ENCODE measurements at regions not wholly inside any gene's neighbourhood (a gene's known extent, or its start where the extent isn't known, plus 50 kb on each side); places are given as distances from the start of the nearest gene placed in this dataset.

DNA sequence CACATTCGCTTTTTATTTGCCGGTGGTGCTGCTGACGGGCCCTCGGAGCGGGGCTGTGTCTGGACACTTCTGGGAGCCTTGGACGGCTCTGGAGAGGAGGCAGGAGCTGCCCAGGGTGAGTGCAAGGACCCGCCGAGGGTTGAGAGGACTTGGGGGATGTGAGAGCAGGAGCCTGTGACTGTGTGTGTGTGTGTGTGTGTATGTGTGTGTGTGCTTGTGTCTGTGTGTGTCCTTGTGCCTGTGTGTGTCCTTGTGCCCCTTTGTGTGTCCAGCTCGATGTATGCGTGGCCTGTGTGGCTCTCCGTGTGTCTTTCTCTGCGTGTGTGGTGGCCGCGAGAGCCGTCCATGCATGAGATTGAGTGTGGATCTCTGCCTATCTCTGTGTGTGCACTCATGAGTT lies 179.6 kb upstream of the MYL2 start:
- POLR2A ChIA-PET: no interaction called here
- Mint-ChIP-seq H3K4me1 (ENCODE audit: low read depth) (peaks cover 13% of the 10 kb centered on the region), H3K4me3 (no peak overlapping the region), H3K27me3 (ENCODE audit: low read depth) (peaks cover 12% of the 10 kb centered on the region), H3K27ac (peak overlapping the region; percentile 7), H3K36me3 (ENCODE audit: low read depth) (no peaks in the 10 kb centered on the region), H3K9me3 (ENCODE audit: insufficient read depth) (no peaks in the 10 kb centered on the region)
- ATAC-seq: no peak
- CTCF ChIA-PET: interaction anchor here (1.6 kb wide), 1 partner anchor 173 kb away, joined by 4 read pairs; no protein-coding TSS in a partner anchor
- no peak for DNase-seq

DNA sequence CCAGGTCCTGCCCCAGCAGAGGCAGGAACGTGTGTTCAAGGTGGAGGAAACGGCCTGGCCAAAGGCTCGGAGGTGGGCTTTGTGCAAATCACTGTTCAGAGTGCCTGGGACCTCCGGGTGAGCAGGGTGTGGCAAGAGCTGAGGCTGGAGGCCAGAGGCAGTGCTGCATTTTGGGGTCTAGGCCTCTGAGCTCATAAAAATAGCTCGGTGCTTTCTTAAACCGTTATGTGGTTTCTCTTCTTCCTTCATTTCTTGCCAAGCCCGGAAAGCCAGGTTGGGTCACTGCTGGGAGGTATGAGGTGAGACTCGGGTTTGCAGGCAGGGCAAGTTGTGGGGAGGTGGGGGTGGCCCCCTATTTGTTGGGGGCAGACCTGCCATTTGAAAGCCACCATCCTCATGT lies 178.8 kb upstream of the MYL2 start:
- CTCF ChIA-PET: interaction anchor here (1.6 kb wide), 1 partner anchor 174 kb away, joined by 4 read pairs; no protein-coding TSS in a partner anchor
- H3K4me3 Mint-ChIP-seq: no peak overlapping the region
- ATAC-seq (peak; percentile 33), DNase-seq (no peak)
- H3K36me3 Mint-ChIP-seq (ENCODE audit: low read depth): no peaks in the 10 kb centered on the region
- no peaks in the 10 kb centered on the region for H3K9me3 Mint-ChIP-seq (ENCODE audit: insufficient read depth)
- POLR2A ChIA-PET: no interaction called here
- peaks cover 15% of the 10 kb centered on the region for H3K4me1 Mint-ChIP-seq (ENCODE audit: low read depth)
- peak overlapping the region; percentile 63 for H3K27ac Mint-ChIP-seq
- H3K27me3 Mint-ChIP-seq (ENCODE audit: low read depth): peaks cover 16% of the 10 kb centered on the region

DNA sequence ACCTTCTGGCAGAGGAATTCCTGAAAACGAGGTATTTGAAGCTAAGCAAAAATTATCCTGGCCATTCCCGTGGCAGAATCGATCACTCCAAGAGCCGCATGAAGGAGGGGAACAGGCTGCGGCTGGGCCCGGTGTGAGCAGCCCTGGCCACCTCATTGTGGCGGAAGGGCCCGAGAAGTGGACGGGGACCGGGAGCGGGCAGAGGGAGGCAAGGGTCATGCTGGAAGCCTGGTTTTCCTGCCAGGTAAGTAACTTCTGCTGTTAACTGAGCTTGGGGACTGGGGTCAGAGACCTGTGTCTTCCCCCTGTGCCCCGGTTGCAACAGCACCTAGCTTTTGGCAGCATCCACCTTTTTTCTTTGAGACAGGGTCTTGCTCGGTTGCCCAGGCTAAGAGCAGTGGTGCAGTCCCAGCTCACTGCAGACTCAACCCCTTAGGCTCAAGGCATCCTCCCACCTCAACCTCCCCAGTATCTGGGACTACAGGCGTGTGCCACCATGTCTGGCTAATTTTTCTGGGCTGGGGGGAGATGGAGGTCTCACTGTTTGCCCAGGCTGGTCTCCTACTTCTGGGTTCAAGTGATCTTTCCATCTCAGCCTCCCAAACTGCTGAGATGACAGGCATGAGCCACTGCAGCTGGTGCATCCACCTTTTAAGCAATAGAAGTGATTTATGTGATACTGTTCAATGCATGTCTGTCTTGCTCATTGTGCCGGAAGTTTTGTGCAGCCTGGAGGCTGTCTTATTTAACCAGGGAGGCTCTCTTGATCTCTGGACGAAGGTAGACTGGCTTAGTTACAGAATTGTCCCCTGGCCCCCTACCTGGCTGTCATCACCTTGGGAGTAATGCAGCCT lies 174.0 kb upstream of the MYL2 start:
- ChIA-PET CTCF (no interaction called here), POLR2A (no interaction called here)
- DNase-seq (no peak), ATAC-seq (no peak)
- H3K27ac Mint-ChIP-seq: no peak overlapping the region
- peaks cover 27% of the 10 kb centered on the region for H3K4me1 Mint-ChIP-seq (ENCODE audit: low read depth)
- H3K27me3 Mint-ChIP-seq (ENCODE audit: low read depth): peaks cover 13% of the 10 kb centered on the region
- H3K9me3 Mint-ChIP-seq (ENCODE audit: insufficient read depth): no peaks in the 10 kb centered on the region
- no peaks in the 10 kb centered on the region for H3K36me3 Mint-ChIP-seq (ENCODE audit: low read depth)
- no peak overlapping the region for H3K4me3 Mint-ChIP-seq

DNA sequence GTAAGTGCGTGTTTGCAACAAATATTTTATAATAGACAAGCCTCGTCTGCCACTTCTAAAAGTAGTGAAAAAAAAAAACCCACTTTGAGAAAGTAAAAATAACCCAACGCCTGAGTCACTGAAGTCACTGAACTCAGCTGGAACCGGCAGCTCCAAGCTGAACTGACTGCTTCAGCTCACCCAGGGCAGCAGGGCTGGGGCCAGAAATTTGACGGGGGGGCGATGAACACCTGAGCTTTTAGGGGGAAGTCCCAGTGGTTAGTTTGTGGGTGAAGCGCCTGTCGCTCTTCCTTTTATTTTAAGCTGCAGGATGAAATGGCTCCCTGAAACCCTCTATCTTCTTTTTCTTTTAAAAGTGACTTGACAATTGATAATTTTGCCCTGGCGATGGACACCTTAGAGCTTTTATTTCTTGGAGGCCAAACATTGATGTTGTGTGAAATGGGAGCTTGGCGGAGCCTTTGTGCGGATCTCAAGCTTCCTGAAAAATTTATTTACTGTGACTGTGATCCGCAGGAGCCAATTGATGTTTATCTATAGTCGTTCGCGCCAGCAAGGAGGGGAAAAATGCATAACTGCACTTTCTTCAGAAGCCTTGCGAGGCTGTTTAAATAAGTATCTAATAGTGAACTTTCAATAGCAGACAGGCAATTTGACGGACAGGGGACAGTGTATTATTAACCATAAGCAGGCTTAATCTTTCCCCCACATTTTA lies 173.2 kb upstream of the MYL2 start:
- ChIA-PET POLR2A (interaction anchor here (0.6 kb wide), 1 partner anchor 137 kb away, joined by 3 read pairs; no protein-coding TSS in a partner anchor), CTCF (interaction anchor here (1.2 kb wide), 1 partner anchor 88 kb away, joined by 3 read pairs; no protein-coding TSS in a partner anchor)
- ATAC-seq (peak; percentile 69), DNase-seq (peak; percentile 51)
- Mint-ChIP-seq H3K36me3 (ENCODE audit: low read depth) (no peaks in the 10 kb centered on the region), H3K4me3 (no peak overlapping the region), H3K27ac (no peak overlapping the region), H3K27me3 (ENCODE audit: low read depth) (peaks cover 13% of the 10 kb centered on the region), H3K9me3 (ENCODE audit: insufficient read depth) (no peaks in the 10 kb centered on the region), H3K4me1 (ENCODE audit: low read depth) (peaks cover 20% of the 10 kb centered on the region)

DNA sequence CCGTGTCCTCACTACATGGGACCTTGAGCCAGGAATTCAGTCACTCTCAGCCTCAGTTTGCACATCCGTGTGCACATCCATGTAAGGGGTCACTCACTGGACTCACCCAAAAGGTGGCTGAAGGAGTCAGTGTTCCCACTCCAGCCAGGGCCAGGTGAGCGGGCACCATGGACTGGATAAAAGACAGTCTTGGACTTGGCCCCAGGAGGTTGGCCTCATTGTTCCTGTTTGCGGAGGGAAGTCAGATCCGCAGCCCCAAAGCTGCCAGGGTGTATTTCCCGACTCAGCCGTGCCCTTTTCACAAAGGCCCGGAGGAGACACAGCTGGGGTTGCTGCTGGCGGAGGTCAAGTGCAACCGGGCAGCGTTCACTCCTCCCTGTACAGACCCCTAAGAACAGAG lies 170.7 kb upstream of the MYL2 start:
- Mint-ChIP-seq H3K36me3 (ENCODE audit: low read depth) (no peaks in the 10 kb centered on the region), H3K4me3 (no peak overlapping the region), H3K27ac (no peak overlapping the region), H3K27me3 (ENCODE audit: low read depth) (peaks cover 16% of the 10 kb centered on the region), H3K4me1 (ENCODE audit: low read depth) (peaks cover 20% of the 10 kb centered on the region), H3K9me3 (ENCODE audit: insufficient read depth) (no peaks in the 10 kb centered on the region)
- ChIA-PET POLR2A (no interaction called here), CTCF (no interaction called here)
- DNase-seq: no peak
- no peak for ATAC-seq

DNA sequence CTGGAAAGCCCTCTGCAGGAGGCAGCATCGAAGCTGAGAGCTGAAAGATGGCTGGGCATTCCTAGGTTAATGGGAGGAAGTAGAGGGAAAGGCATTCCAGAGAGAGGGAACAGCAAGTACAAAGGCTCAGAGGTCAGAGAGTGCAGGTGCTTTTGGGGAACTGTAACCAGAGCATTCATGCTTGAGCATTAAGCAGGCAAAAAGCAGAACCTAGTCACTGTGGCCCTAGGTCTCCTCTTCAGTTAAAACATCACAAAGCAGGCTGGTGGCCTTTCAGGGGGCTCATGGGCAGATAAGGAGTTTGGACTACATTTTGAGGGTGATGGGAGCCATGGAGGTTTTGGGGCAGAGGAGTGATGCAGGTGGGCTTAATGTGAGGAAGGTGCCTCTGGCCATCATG lies 169.2 kb upstream of the MYL2 start:
- H3K27ac Mint-ChIP-seq: no peak overlapping the region
- H3K4me1 Mint-ChIP-seq (ENCODE audit: low read depth): peaks cover 18% of the 10 kb centered on the region
- no peak overlapping the region for H3K4me3 Mint-ChIP-seq
- H3K27me3 Mint-ChIP-seq (ENCODE audit: low read depth): peaks cover 23% of the 10 kb centered on the region
- H3K36me3 Mint-ChIP-seq (ENCODE audit: low read depth): no peaks in the 10 kb centered on the region
- no peaks in the 10 kb centered on the region for H3K9me3 Mint-ChIP-seq (ENCODE audit: insufficient read depth)
- ATAC-seq (no peak), DNase-seq (no peak)
- ChIA-PET CTCF (no interaction called here), POLR2A (no interaction called here)

DNA sequence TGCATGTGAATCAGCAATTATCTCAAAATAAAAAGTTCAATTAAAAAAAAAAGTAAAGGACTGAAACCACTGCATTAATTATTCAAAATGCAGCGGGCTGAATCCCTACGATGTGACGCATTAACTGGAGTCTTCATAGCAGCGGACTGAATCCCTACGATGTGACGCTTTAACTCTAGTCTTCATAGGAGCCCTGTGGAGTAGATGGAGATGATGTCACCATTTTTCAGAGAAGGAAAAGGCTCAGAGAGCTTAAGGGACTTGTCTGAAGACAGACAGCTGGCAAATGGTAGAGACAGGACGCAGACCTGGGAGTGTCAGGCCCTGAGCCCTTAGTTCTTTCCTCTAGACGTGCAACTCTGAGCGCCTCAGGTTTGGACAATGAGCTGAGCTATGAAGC lies 168.0 kb upstream of the MYL2 start:
- H3K4me3 Mint-ChIP-seq: no peak overlapping the region
- ATAC-seq: no peak
- no peak for DNase-seq
- H3K27me3 Mint-ChIP-seq (ENCODE audit: low read depth): peaks cover 22% of the 10 kb centered on the region
- H3K36me3 Mint-ChIP-seq (ENCODE audit: low read depth): no peaks in the 10 kb centered on the region
- H3K27ac Mint-ChIP-seq: no peak overlapping the region
- POLR2A ChIA-PET: no interaction called here
- CTCF ChIA-PET: no interaction called here
- no peaks in the 10 kb centered on the region for H3K9me3 Mint-ChIP-seq (ENCODE audit: insufficient read depth)
- H3K4me1 Mint-ChIP-seq (ENCODE audit: low read depth): peaks cover 10% of the 10 kb centered on the region

DNA sequence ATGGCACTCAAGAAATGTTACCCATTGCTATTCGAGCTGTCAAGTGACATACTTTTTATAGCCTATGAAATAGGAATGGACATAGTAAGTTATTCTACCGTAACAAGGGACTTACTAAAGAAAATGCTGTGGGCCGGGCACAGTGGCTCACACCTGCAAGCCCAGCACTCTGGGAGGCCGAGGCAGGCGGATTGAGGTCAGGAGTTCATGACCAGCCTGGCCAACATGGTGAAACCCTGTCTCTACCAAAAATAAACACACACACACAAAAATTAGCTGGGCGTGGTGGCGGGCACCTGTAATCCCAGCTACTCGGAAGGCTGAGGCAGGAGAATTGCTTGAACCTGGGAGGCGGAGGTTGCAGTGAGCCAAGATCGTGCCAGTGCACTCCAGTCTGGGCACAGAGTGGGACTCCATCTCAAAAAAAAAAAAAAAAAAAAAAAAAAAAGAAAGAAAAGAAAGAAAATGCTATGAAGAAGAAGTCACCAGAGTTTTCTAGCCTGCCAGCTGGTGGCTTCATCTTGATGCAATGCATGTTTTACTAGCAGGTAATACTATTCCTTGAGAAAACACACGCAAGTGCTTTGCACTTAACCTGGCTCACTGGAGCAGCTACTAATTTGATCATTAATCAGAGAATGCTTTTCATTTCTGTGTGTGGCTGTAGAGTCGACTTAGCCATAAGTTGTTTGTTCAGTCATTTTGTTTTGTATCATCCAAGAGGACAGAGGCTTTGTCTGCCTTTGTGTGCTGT lies 166.7 kb upstream of the MYL2 start:
- no peak overlapping the region for H3K4me3 Mint-ChIP-seq
- H3K27ac Mint-ChIP-seq: no peak overlapping the region
- DNase-seq (no peak), ATAC-seq (no peak)
- H3K36me3 Mint-ChIP-seq (ENCODE audit: low read depth): no peaks in the 10 kb centered on the region
- H3K4me1 Mint-ChIP-seq (ENCODE audit: low read depth): no peaks in the 10 kb centered on the region
- H3K9me3 Mint-ChIP-seq (ENCODE audit: insufficient read depth): no peaks in the 10 kb centered on the region
- POLR2A ChIA-PET: interaction anchor here (0.8 kb wide), 1 partner anchor 50 kb away, joined by 3 read pairs; no protein-coding TSS in a partner anchor
- CTCF ChIA-PET: no interaction called here
- peaks cover 31% of the 10 kb centered on the region for H3K27me3 Mint-ChIP-seq (ENCODE audit: low read depth)

DNA sequence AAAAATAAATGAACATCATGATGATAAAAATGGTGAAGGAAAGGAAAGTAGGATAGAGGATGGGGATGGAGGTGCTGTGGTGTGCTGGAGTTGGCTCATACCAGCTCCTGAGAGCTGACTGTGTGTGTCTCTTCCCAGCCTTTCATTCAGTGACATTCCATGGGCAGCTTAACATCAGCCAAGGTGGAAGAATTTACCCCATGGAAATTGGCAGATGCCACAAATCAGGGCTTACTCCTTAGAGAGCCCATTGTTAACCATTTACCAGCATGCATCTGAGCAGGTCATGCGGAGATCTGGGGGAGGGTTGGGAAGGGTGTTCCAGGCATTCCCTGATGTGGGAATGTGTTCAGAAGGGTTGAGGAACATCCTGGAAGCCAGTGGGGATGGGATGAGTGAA lies 164.7 kb upstream of the MYL2 start:
- ATAC-seq (no peak), DNase-seq (no peak)
- ChIA-PET POLR2A (no interaction called here), CTCF (no interaction called here)
- Mint-ChIP-seq H3K27ac (no peak overlapping the region), H3K4me3 (no peak overlapping the region), H3K9me3 (ENCODE audit: insufficient read depth) (no peaks in the 10 kb centered on the region), H3K36me3 (ENCODE audit: low read depth) (no peaks in the 10 kb centered on the region), H3K27me3 (ENCODE audit: low read depth) (peaks cover 36% of the 10 kb centered on the region), H3K4me1 (ENCODE audit: low read depth) (no peaks in the 10 kb centered on the region)

DNA sequence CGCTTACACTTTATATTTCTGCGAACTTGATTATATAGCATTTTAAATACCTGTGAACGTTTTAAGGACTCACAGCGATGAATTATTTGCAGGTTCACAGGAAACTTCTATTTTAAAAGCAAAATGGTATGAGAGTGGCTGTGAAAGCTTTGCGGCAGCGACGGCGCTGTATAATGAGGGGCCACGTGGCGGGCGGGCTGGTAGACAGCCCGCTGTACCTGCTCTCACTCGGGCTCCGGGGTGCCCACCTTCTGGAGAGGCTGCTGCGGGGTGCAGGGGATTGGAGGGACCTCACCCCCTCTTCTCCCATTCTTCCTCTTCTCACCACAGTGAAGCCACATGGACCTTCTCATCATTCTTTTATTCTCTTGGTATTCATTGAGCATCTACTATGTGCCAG lies 164.2 kb upstream of the MYL2 start:
- ATAC-seq (no peak), DNase-seq (no peak)
- H3K9me3 Mint-ChIP-seq (ENCODE audit: insufficient read depth): no peaks in the 10 kb centered on the region
- no peak overlapping the region for H3K27ac Mint-ChIP-seq
- ChIA-PET CTCF (no interaction called here), POLR2A (no interaction called here)
- H3K4me1 Mint-ChIP-seq (ENCODE audit: low read depth): no peaks in the 10 kb centered on the region
- no peak overlapping the region for H3K4me3 Mint-ChIP-seq
- no peaks in the 10 kb centered on the region for H3K36me3 Mint-ChIP-seq (ENCODE audit: low read depth)
- H3K27me3 Mint-ChIP-seq (ENCODE audit: low read depth): peaks cover 34% of the 10 kb centered on the region

DNA sequence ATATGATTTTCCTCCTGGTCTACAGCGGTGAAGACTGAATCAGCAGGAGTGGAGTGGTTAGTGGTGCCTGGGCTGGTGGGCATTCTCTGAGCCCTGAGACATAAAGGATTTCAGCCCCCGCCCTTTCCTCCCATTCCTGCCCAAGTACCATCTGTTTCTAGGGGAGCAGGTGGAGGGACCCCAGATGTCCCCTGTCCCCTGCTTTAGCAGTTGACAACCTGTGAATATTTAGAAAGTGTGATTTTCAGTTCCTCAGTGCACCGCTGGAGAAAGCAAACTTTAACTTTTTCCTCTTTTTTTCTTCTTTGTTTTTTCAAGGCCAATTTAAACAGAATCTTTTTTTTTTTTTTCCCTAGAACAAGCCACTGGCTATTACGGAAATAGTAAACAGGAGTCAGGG lies 163.8 kb upstream of the MYL2 start:
- Mint-ChIP-seq H3K4me3 (no peak overlapping the region), H3K36me3 (ENCODE audit: low read depth) (no peaks in the 10 kb centered on the region), H3K4me1 (ENCODE audit: low read depth) (no peaks in the 10 kb centered on the region), H3K27me3 (ENCODE audit: low read depth) (peaks cover 31% of the 10 kb centered on the region), H3K27ac (no peak overlapping the region), H3K9me3 (ENCODE audit: insufficient read depth) (no peaks in the 10 kb centered on the region)
- ATAC-seq (no peak), DNase-seq (no peak)
- ChIA-PET POLR2A (no interaction called here), CTCF (no interaction called here)

DNA sequence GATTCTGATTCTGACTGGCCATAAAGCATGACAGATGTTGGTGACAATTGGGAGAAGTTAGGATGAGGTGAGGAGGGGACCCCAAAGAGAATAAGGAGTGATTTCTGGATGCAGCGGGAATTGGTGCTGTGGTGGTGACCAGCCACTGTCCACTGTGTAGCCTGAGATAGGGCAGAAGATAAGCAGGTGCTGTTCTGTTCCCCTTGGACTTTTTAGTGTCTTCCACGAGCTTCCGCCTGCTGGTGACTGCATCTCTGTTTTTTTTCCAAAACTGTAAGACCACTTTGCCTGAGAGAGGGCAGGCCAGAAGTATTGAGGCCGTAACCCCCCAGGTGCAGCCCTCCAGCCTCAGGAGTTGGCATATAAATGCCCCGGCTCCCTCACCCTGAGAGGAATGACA lies 161.2 kb upstream of the MYL2 start:
- Mint-ChIP-seq H3K4me1 (ENCODE audit: low read depth) (no peaks in the 10 kb centered on the region), H3K4me3 (no peak overlapping the region), H3K27me3 (ENCODE audit: low read depth) (peaks cover 30% of the 10 kb centered on the region), H3K27ac (no peak overlapping the region), H3K36me3 (ENCODE audit: low read depth) (no peaks in the 10 kb centered on the region), H3K9me3 (ENCODE audit: insufficient read depth) (no peaks in the 10 kb centered on the region)
- CTCF ChIA-PET: no interaction called here
- POLR2A ChIA-PET: no interaction called here
- ATAC-seq: no peak
- DNase-seq: no peak
